ENCODE measurements at regions not wholly inside any gene's neighbourhood (a gene's known extent, or its start where the extent isn't known, plus 50 kb on each side); places are given as distances from the start of the nearest gene placed in this dataset.

DNA sequence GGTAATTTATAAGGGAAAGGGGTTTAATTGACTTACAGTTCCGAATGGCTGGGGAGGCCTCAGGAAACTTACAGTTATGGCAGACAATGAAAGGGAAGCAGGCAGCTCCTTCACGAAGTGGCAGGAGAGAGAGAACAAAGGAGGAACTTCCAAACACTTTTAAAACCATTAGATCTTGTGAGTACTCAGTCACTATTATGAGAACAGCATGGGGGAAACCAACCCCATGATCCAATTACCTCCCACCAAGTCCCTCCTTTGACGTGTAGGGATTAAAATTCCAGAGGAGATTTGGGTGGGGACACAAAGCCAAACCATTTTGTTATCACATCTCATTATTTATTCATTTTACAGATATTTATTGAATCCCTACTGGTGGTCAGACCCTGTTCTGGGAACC lies 822.8 kb downstream of the GALC start:
- TF ChIP-seq POLR2A (IDR thresholded peaks at IDR 0.05) = no peak
- TF ChIP-seq, protein P1, sequence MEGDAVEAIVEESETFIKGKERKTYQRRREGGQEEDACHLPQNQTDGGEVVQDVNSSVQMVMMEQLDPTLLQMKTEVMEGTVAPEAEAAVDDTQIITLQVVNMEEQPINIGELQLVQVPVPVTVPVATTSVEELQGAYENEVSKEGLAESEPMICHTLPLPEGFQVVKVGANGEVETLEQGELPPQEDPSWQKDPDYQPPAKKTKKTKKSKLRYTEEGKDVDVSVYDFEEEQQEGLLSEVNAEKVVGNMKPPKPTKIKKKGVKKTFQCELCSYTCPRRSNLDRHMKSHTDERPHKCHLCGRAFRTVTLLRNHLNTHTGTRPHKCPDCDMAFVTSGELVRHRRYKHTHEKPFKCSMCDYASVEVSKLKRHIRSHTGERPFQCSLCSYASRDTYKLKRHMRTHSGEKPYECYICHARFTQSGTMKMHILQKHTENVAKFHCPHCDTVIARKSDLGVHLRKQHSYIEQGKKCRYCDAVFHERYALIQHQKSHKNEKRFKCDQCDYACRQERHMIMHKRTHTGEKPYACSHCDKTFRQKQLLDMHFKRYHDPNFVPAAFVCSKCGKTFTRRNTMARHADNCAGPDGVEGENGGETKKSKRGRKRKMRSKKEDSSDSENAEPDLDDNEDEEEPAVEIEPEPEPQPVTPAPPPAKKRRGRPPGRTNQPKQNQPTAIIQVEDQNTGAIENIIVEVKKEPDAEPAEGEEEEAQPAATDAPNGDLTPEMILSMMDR (IDR thresholded peaks at IDR 0.05) = no peak
- no peak for TF ChIP-seq POLR2AphosphoS5 (IDR thresholded peaks at IDR 0.05)

Data from breast epithelium (tissue), 3 donors.